Stimulated activated CD4-positive, alpha-beta T cell treated with anti-CD3 and anti-CD28 coated beads, Interleukin-2, amount 100 ng/mL, for 48 hours (primary cell): ENCODE measurements at regions not wholly inside any gene's neighbourhood (a gene's known extent, or its start where the extent isn't known, plus 50 kb on each side); places are given as distances from the start of the nearest gene placed in this dataset.
"Not testable (repeated sequence)": the region's sequence is repeated elsewhere in the genome, so short reads cannot be mapped to it uniquely, and the experiment has no call there.

Source experiments
- DNase-seq, 2 donors: peaks; one replicate each; pipeline ENCODE4 v3.0.0-alpha.2; 2020

- not testable (repeated sequence) for DNase-seq
Measured at GRCh38 chr3:177339220-177339703, 142.0 kb upstream of the TBL1XR1 start.

GRCh38 chr3:177340243-177340830 is 143.1 kb upstream of the TBL1XR1 start:
- DNase-seq = no peak

- DNase-seq = no peak
Measured at GRCh38 chr3:177341736-177342419, 144.6 kb upstream of the TBL1XR1 start.

- no peak for DNase-seq
Measured at GRCh38 chr3:177343122-177343625, 145.9 kb upstream of the TBL1XR1 start.

- DNase-seq = peak; percentile 41 to 43
Measured at GRCh38 chr3:177345049-177345972, 148.0 kb upstream of the TBL1XR1 start.

GRCh38 chr3:177345973-177346503 is 148.8 kb upstream of the TBL1XR1 start:
- DNase-seq = no peak

GRCh38 chr3:177346878-177347277 is 149.6 kb upstream of the TBL1XR1 start:
- no peak for DNase-seq

GRCh38 chr3:177347611-177348010 is 150.3 kb upstream of the TBL1XR1 start:
- no peak for DNase-seq

GRCh38 chr3:177348974-177349373 is 151.7 kb upstream of the TBL1XR1 start:
- no peak for DNase-seq

GRCh38 chr3:177349384-177349783 is 152.1 kb upstream of the TBL1XR1 start:
- DNase-seq = no peak

- no peak for DNase-seq
Measured at GRCh38 chr3:177350121-177350520, 152.8 kb upstream of the TBL1XR1 start.

- no peak for DNase-seq
Measured at GRCh38 chr3:177351206-177351605, 153.9 kb upstream of the TBL1XR1 start.

GRCh38 chr3:177351757-177352158 is 154.5 kb upstream of the TBL1XR1 start:
- DNase-seq = no peak

GRCh38 chr3:177352424-177352823 is 155.1 kb upstream of the TBL1XR1 start:
- no peak for DNase-seq

- no peak for DNase-seq
Measured at GRCh38 chr3:177353140-177353539, 155.9 kb upstream of the TBL1XR1 start.

- DNase-seq = not testable (repeated sequence)
Measured at GRCh38 chr3:177353879-177354278, 156.6 kb upstream of the TBL1XR1 start.

GRCh38 chr3:177354466-177354865 is 157.2 kb upstream of the TBL1XR1 start:
- DNase-seq = no peak

GRCh38 chr3:177356113-177356512 is 158.8 kb upstream of the TBL1XR1 start:
- no peak for DNase-seq

- DNase-seq = no peak
Measured at GRCh38 chr3:177356952-177357351, 159.7 kb upstream of the TBL1XR1 start.

- DNase-seq = no peak
Measured at GRCh38 chr3:177357352-177358090, 160.2 kb upstream of the TBL1XR1 start.

- DNase-seq = peak; percentile 43 to 50
Measured at GRCh38 chr3:177358091-177358976, 161.1 kb upstream of the TBL1XR1 start.
